ENCODE measurements at regions not wholly inside any gene's neighbourhood (a gene's known extent, or its start where the extent isn't known, plus 50 kb on each side); places are given as distances from the start of the nearest gene placed in this dataset.

DNA sequence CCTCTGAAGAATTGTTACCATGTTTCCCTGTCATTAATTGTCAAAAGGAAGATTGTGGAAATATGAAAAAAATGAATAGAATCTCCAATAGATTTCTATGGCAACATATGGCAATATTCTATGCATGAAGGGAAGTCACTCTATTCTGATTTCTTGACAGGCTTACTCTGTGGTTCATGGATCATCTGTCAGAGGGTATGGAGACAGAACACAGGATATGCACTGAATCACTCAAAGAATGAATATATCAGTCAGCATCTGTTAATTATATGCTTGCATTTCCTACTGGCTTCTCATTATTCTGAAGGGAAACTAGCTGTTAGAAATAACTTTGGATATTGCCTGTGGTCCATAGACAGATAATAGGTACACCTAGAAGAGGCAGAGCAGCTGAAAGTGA is 918.9 kb downstream of the DTWD2 start:
- Histone ChIP-seq H3K27ac (ENCODE audit: control insufficient read depth, insufficient read depth) (no peak overlapping the region), H4K20me1 (ENCODE audit: control insufficient read depth, insufficient read depth) (no peaks in the 10 kb centered on the region), H3K9ac (ENCODE audit: control insufficient read depth, insufficient read depth, low read length) (no peak overlapping the region), H3K9me3 (replicated peaks; ENCODE audit: control insufficient read depth, insufficient read depth, low read length) (no peaks in the 10 kb centered on the region), H3K36me3 (ENCODE audit: control insufficient read depth in 2 of 2, insufficient read depth in 2 of 2, low read length in 1 of 2) (no peaks in the 10 kb centered on the region), H3K79me2 (ENCODE audit: control insufficient read depth, insufficient read depth, low read length) (no peaks in the 10 kb centered on the region), H3K4me1 (ENCODE audit: control insufficient read depth, insufficient read depth, low read length) (no peaks in the 10 kb centered on the region), H2AFZ (ENCODE audit: control insufficient read depth, low read depth, low read length) (no peak overlapping the region), H3K4me3 (no peak overlapping the region), H3K4me2 (ENCODE audit: control insufficient read depth, insufficient read depth) (no peak overlapping the region), H3K27me3 (replicated peaks in 1 of 2; ENCODE audit: control insufficient read depth in 2 of 2, insufficient read depth in 2 of 2, low read length in 1 of 2) (no peaks in the 10 kb centered on the region)
- intact Hi-C loops (cut with micrococcal nuclease; ENCODE audit: unreplicated experiment) (no loop called here), in situ Hi-C loops (cut with MboI) (no loop called here)
- POLR2A ChIA-PET = no interaction called here
- RAD21 ChIA-PET (ENCODE audit: unreplicated experiment) = no interaction called here
- DNase-seq (ENCODE audit: low read depth, low spot score) (no peak), FAIRE-seq (no peak), ATAC-seq (no peak)
- SMC1A ChIA-PET (ENCODE audit: uncharacterized antibody, unreplicated experiment) = interaction anchor here (1.3 kb wide), 1 partner anchor 14 kb away, joined by 3 read pairs; no protein-coding TSS in a partner anchor
- BruUV-seq (replicated peaks) = no TSS peak
- no peak for TF ChIP-seq ZNF207 (IDR thresholded peaks at IDR 0.05; ENCODE audit: borderline replicate concordance)
- TF ChIP-seq, protein P1, sequence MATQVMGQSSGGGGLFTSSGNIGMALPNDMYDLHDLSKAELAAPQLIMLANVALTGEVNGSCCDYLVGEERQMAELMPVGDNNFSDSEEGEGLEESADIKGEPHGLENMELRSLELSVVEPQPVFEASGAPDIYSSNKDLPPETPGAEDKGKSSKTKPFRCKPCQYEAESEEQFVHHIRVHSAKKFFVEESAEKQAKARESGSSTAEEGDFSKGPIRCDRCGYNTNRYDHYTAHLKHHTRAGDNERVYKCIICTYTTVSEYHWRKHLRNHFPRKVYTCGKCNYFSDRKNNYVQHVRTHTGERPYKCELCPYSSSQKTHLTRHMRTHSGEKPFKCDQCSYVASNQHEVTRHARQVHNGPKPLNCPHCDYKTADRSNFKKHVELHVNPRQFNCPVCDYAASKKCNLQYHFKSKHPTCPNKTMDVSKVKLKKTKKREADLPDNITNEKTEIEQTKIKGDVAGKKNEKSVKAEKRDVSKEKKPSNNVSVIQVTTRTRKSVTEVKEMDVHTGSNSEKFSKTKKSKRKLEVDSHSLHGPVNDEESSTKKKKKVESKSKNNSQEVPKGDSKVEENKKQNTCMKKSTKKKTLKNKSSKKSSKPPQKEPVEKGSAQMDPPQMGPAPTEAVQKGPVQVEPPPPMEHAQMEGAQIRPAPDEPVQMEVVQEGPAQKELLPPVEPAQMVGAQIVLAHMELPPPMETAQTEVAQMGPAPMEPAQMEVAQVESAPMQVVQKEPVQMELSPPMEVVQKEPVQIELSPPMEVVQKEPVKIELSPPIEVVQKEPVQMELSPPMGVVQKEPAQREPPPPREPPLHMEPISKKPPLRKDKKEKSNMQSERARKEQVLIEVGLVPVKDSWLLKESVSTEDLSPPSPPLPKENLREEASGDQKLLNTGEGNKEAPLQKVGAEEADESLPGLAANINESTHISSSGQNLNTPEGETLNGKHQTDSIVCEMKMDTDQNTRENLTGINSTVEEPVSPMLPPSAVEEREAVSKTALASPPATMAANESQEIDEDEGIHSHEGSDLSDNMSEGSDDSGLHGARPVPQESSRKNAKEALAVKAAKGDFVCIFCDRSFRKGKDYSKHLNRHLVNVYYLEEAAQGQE (IDR thresholded peaks at IDR 0.05; ENCODE audit: low read depth, low read length) = no peak
- TF ChIP-seq, protein P2, sequence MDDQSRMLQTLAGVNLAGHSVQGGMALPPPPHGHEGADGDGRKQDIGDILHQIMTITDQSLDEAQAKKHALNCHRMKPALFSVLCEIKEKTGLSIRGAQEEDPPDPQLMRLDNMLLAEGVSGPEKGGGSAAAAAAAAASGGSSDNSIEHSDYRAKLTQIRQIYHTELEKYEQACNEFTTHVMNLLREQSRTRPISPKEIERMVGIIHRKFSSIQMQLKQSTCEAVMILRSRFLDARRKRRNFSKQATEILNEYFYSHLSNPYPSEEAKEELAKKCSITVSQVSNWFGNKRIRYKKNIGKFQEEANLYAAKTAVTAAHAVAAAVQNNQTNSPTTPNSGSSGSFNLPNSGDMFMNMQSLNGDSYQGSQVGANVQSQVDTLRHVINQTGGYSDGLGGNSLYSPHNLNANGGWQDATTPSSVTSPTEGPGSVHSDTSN (IDR thresholded peaks at IDR 0.05; ENCODE audit: insufficient replicate concordance, low read depth, low read length) = no peak
- no peak for TF ChIP-seq RBBP5 (conservative IDR thresholded peaks at IDR 0.05)
- TF ChIP-seq TCF7 (IDR thresholded peaks at IDR 0.05; ENCODE audit: borderline replicate concordance) = no peak
- no peak for TF ChIP-seq CREM (IDR thresholded peaks at IDR 0.05; ENCODE audit: low read depth)
- CTCF ChIA-PET = no interaction called here

Data from GM12878 (cell line).